Panc1 (cell line): ENCODE measurements at regions not wholly inside any gene's neighbourhood (a gene's known extent, or its start where the extent isn't known, plus 50 kb on each side); places are given as distances from the start of the nearest gene placed in this dataset.

Source experiments
- ATAC-seq: fragments of 200-7000 bp; cut with Tn5 transposase; 2 replicates; pipeline ENCODE4 v1.9.1; 2020; ENCODE audit warnings: mild to moderate bottlenecking, moderate library complexity
- BruUV-seq: library from RNA; stranded (reverse); fragments of 400-500 nt; replicated peaks from 2 replicates; lab custom pipeline; 2021; lab: Mats Ljungman, UMichigan
- CTCF ChIA-PET: fragments of 300-600 bp; sonication (Branson Sonifier 250); formaldehyde crosslinking; loops from one replicate; lab custom pipeline; 2022; ENCODE audit warnings: antibody characterized with exemption; lab: Charles Lee
- POLR2A ChIA-PET: fragments of 300-600 bp; sonication (Branson Sonifier 250); formaldehyde crosslinking; loops from one replicate; lab custom pipeline; 2022; ENCODE audit warnings: antibody characterized with exemption; lab: Charles Lee
- DNase-seq: peaks from one replicate; pipeline ENCODE4 v3.0.0-alpha.2; 2010; ENCODE audit warnings: low read depth, low spot score
- H3K27ac ChIP-seq: 2 replicates; pipeline ENCODE4 v1.5.1; 2011; ENCODE audit warnings: mild to moderate bottlenecking, low read length, inconsistent platforms
- H3K27me3 ChIP-seq: fragments of 200-500 bp; sonication (Bioruptor generic); 2 replicates; pipeline ENCODE4 v1.6.0; 2014; ENCODE audit warnings: low read length, inconsistent platforms; ENCODE audit not compliant: control insufficient read depth, insufficient read depth
- H3K36me3 ChIP-seq: fragments of 200-500 bp; sonication (Bioruptor generic); 2 replicates; pipeline ENCODE4 v1.5.1; 2014; ENCODE audit warnings: inconsistent platforms, mild to moderate bottlenecking, low read length, moderate library complexity; ENCODE audit not compliant: control insufficient read depth, insufficient read depth
- H3K4me1 ChIP-seq: 2 replicates; pipeline ENCODE4 v1.5.1; 2011; ENCODE audit warnings: inconsistent platforms, mild to moderate bottlenecking, low read length, moderate library complexity; ENCODE audit not compliant: control insufficient read depth, insufficient read depth
- H3K4me3 ChIP-seq, 2 experiments: 2 replicates each; pipeline ENCODE4 v1.5.1; 2011 to 2012; ENCODE audit warnings: low read depth in 2 of 2, low read length in 2 of 2, mild to moderate bottlenecking in 2 of 2, inconsistent platforms in 1 of 2, moderate library complexity in 1 of 2
- H3K9me3 ChIP-seq: fragments of 200-500 bp; sonication (Bioruptor generic); 2 replicates; pipeline ENCODE4 v1.5.1; 2014; ENCODE audit warnings: low read depth, mild to moderate bottlenecking, inconsistent platforms, low read length, moderate library complexity; ENCODE audit not compliant: control insufficient read depth, insufficient read depth
- CTCF ChIP-seq: fragments of 450-650 bp; IDR thresholded peaks from 2 replicates; pipeline ENCODE4 v1.5.1; 2017; ENCODE audit warnings: mild to moderate bottlenecking
- POLR2AphosphoS5 ChIP-seq: IDR thresholded peaks from 2 replicates; pipeline ENCODE4 v1.6.1; 2012; ENCODE audit warnings: mild to moderate bottlenecking, low read depth, low read length, moderate library complexity
- REST ChIP-seq, 2 experiments: IDR thresholded peaks; 2 replicates each; pipeline ENCODE4 v1.6.1; 2011 to 2012; ENCODE audit warnings: low read depth in 2 of 2, control low read depth in 1 of 2, low read length in 1 of 2, mild to moderate bottlenecking in 1 of 2, moderate library complexity in 1 of 2; ENCODE audit not compliant: insufficient read depth in 1 of 2
- SIN3A ChIP-seq: IDR thresholded peaks from 2 replicates; pipeline ENCODE4 v1.6.1; 2012; ENCODE audit warnings: low read depth, mild to moderate bottlenecking, low read length, moderate library complexity, borderline replicate concordance; ENCODE audit not compliant: insufficient read depth
- TCF7L2 ChIP-seq: IDR thresholded peaks from 2 replicates; pipeline ENCODE4 v1.6.1; 2011; ENCODE audit warnings: mild to moderate bottlenecking, low read depth, low read length, inconsistent platforms
- in situ Hi-C: cut with HindIII; loops from 2 replicates; pipeline ENCODE4 v1.10.0; 2016; ENCODE audit warnings: low sequenced_read_pairs, low pct_unique_long_range_greater_than_20kb
- intact Hi-C: fragments of 100-400 bp; cut with micrococcal nuclease; formaldehyde crosslinking; loops from one replicate; pipeline ENCODE4 v1.10.0; 2022; ENCODE audit not compliant: unreplicated experiment

GRCh38 chr4:125847518-125847917 is 532.8 kb downstream of the FAT4 start:
- Histone ChIP-seq H3K9me3 (no peaks in the 10 kb centered on the region), H3K27me3 (no peaks in the 10 kb centered on the region), H3K27ac (no peak overlapping the region), H3K4me1 (no peaks in the 10 kb centered on the region), H3K4me3 (no peak overlapping the region), H3K36me3 (no peaks in the 10 kb centered on the region)
- BruUV-seq: no TSS peak
- TF ChIP-seq POLR2AphosphoS5 (no peak), TCF7L2 (no peak), REST (IDR thresholded peaks at IDR 0.05; ENCODE audit: insufficient read depth in 1 of 2, low read depth in 2 of 2, low read length in 1 of 2) (no peak), SIN3A (no peak), CTCF (no peak)
- DNase-seq (no peak), ATAC-seq (no peak)
- CTCF ChIA-PET: no interaction called here
- in situ Hi-C loops: no loop called here
- intact Hi-C loops: no loop called here
- POLR2A ChIA-PET: no interaction called here

GRCh38 chr4:125849869-125850268 is 535.1 kb downstream of the FAT4 start:
- DNase-seq (no peak), ATAC-seq (no peak)
- ChIA-PET CTCF (no interaction called here), POLR2A (no interaction called here)
- TF ChIP-seq CTCF (no peak), SIN3A (no peak), TCF7L2 (no peak), REST (IDR thresholded peaks at IDR 0.05; ENCODE audit: insufficient read depth in 1 of 2, low read depth in 2 of 2, low read length in 1 of 2) (no peak), POLR2AphosphoS5 (no peak)
- H3K9me3 ChIP-seq: no peaks in the 10 kb centered on the region
- H3K27ac ChIP-seq: no peak overlapping the region
- no peak overlapping the region for H3K4me3 ChIP-seq
- no peaks in the 10 kb centered on the region for H3K4me1 ChIP-seq
- H3K36me3 ChIP-seq: no peaks in the 10 kb centered on the region
- H3K27me3 ChIP-seq: no peaks in the 10 kb centered on the region
- in situ Hi-C loops: no loop called here
- intact Hi-C loops: no loop called here
- no TSS peak for BruUV-seq
